ENCODE measurements at regions not wholly inside any gene's neighbourhood (a gene's known extent, or its start where the extent isn't known, plus 50 kb on each side); places are given as distances from the start of the nearest gene placed in this dataset.
"Not testable (repeated sequence)": the region's sequence is repeated elsewhere in the genome, so short reads cannot be mapped to it uniquely, and the experiment has no call there.

DNA sequence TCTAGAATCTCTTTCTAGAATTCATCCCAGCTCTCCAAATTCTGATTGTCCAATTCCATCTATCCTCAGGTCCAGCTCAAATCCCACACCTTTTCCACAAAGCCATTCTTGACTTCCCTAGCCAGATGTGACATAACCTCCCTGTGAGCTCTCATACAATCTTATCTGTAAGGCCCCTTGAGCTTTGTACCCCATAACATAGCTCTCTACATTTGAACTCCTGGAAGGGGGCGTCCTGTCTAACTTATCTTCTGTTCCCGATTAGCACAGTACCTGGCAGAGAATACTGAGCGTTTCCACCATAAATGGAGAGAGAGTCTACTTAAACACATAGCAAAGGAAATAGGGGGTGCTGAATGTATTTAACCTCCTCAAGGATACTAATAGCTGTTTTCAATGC, 251.6 kb upstream of the RGMB start:
- no peak for DNase-seq

GRCh38 chr5:98524773-98525172, 248.7 kb upstream of the RGMB start:
- no peak for DNase-seq

DNA sequence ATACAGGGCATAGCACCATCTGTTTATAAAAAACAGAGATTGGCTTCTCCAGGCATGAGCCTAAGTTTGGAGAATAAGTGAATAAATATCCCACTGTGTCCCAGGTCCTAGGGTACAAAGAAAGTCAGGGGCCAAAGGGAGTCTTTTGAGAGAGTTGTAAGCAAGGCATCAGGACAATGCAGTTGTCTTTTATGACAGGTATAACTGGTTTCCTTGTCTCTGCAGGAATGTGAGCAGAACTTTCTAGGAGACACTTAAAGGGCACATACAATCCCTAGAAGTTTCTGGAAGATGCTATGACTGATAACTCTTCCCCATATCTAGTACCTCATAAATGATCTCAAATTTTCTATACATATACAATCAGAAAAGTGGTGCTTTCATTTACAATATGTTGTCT, 245.6 kb upstream of the RGMB start:
- no peak for DNase-seq

DNA sequence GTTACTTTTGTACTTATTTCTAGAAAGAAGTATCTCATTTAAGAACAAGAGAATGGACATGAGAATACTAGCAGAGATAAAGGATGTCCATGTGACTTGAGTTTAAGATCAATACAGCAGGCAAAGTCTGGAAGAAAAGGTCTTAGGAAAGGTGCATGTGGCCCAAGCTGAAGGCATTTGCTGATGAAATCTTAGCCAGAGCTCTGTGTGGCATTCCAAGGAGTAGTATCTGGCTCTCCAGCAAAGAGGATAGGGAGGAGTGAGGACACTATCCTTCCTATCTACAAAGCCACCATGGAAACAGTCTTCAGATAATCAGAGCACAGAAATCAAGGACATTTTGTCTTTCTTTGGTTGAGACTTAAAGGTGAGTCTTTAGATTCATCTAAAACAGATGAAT, 244.1 kb upstream of the RGMB start:
- DNase-seq = no peak

DNA sequence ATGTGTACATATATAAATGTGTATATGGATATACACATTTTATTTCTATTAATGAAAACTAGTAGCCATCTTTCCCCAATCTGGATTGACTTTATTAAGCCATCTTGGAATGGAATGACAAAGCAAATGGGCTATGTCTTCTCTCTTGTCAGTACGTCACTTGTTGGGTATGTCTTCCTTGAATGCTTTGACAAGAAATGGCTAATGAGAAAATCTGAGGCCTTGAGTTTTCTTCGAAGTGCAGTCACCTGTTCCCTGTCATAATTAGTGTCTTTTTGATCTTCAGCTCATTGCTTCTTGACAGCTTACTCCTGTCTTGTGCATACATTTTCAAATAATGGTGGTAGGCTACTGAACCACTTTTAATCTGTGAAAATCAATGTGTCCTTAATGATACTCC, 243.2 kb upstream of the RGMB start:
- DNase-seq = no peak

- DNase-seq = no peak
Measured at GRCh38 chr5:98535901-98536300, 237.6 kb upstream of the RGMB start.

GRCh38 chr5:98540056-98540455, 233.4 kb upstream of the RGMB start:
- DNase-seq = no peak

GRCh38 chr5:98541641-98542040, 231.8 kb upstream of the RGMB start:
- no peak for DNase-seq

- no peak for DNase-seq
Measured at GRCh38 chr5:98543490-98543889, 230.0 kb upstream of the RGMB start.

DNA sequence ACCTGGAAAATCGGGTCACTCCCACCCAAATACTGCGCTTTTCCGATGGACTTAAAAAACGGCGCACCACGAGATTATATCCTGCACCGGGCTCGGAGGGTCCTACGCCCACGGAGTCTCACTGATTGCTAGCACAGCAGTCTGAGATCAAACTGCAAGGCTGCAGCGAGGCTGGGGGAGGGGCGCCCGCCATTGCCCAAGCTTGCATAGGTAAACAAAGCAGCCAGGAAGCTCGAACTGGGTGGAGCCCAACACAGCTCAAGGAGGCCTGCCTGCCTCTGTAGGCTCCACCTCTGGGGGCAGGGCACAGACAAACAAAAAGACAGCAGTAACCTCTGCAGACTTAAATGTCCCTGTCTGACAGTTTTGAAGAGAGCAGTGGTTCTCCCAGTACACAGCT, 226.5 kb upstream of the RGMB start:
- DNase-seq = not testable (repeated sequence)

- DNase-seq = no peak
Measured at GRCh38 chr5:98556712-98557111, 216.8 kb upstream of the RGMB start.

GRCh38 chr5:98557916-98558315, 215.5 kb upstream of the RGMB start:
- no peak for DNase-seq

- no peak for DNase-seq
Measured at GRCh38 chr5:98563885-98564653, 209.4 kb upstream of the RGMB start.

DNA sequence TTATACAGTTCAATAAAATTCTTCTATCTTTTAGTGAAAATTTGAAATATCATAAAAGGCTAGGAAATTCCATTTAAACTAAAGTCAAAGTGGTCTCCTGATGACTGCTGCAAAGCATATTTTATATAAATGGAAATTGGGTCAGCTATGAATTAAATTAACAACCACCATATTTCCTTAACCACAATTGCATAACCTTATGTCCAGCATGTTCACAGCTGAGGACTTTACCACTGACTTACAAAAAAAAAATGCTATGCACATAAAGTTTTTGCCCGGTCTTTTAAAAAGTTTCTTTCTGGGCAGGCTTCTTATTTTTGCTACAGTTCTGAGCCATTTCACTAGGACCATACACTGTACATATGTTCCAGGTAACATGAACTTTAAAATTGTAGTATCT, 208.6 kb upstream of the RGMB start:
- DNase-seq = no peak

DNA sequence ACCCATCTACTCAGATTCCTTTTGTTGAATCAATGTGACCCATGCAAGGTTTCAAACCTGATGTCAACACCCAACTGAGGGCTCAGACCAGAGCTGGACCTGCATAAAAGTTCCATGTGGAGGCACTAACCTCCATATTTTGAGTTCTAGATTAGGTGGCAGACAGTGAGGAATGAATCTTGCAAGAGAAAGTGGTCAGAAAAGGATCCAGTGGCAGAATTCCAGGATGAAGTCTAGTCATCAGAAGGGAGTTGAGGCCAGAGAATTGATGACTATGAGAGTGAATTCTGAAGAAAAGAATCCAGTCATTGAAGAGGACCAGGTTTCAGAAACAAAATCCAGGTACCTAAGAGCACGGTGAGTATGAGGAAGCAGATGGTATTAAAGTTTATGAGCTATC, 205.1 kb upstream of the RGMB start:
- no peak for DNase-seq

DNA sequence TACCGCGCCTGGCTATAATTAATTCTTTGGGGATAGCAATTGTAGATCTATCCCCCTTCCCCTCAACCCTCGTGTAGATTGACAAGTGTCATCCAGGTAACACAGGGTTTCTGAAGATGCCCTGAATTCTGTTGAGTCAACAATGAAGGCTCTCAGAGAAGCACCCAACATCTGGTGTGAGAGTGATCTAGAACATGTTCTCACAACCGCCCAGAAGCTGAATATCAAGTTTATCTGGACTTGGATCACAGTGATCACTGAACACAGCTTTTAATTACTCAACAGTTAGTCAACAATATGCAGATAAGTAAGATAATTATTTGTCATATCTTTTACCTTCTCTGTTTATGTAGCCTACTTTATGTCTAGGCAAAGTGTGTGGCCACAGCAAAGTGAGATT, 204.2 kb upstream of the RGMB start:
- DNase-seq = no peak

GRCh38 chr5:98570010-98570409, 203.5 kb upstream of the RGMB start:
- no peak for DNase-seq

DNA sequence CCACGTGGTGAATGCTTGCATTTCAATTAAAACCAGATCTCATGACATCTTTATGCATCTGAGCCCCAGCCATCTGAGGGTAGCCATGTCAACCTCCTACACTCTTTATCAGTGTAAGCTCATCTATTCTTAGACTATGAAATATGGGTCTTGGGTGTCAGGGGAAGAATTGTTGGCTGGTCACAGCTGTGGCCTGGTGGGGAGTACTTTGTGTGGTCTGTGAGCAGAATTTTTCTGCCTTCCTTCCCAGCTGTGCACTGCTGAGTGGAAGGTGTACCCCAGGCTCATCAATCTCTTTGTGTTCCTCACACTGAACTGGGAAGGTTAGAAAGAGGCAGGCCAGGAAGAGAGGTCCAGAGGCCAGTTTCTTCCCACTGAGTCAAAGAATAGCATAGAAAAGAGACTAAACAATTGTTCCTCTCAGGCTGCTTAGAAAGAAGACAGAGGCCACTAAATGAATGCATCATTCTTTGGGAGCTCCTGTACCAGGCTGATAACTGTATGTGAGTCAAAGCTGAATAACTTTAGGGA, 202.7 kb upstream of the RGMB start:
- no peak for DNase-seq

DNA sequence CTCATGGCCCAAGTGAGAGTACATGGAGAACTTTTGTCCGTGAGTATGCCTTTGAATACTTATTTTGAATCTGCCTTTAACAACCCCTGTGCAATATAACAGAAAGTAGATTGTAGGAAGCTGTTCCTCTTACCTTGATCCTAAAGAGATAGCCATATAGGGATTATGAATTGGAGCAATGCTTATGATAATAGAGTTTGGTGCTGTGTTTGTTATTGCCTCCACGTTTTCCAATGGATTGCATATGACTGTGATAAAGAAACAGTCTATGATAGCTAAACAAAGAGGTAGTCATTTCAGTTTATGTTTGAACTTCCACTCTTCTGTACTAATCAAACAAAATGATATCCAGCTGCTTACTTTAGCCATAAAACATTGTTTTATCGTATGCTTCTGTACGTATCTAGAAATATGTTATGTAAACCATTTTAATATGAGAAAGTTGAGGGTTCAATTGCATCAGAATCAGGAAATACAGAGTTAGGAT, 199.6 kb upstream of the RGMB start:
- DNase-seq = no peak

DNA sequence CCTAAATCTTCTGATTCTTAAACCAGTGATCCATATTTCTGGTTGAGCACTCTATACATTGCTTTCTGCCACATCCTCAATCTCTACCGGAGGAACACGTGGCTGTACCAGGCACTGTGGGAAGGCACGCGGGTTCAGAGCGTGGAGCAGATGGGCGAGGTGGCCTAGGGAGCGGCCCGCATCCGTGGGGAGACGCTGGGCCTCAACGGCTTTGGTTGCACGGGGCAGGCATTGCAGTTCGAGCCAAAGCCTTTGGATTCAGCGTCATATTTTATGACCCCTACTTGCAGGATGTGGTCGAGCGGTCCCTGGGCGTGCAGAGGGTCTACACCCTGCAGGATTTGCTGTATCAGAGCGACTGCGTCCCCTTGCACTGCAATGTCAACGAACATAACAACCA, 197.2 kb upstream of the RGMB start:
- no peak for DNase-seq

- no peak for DNase-seq
Measured at GRCh38 chr5:98578438-98578837, 195.0 kb upstream of the RGMB start.

DNA sequence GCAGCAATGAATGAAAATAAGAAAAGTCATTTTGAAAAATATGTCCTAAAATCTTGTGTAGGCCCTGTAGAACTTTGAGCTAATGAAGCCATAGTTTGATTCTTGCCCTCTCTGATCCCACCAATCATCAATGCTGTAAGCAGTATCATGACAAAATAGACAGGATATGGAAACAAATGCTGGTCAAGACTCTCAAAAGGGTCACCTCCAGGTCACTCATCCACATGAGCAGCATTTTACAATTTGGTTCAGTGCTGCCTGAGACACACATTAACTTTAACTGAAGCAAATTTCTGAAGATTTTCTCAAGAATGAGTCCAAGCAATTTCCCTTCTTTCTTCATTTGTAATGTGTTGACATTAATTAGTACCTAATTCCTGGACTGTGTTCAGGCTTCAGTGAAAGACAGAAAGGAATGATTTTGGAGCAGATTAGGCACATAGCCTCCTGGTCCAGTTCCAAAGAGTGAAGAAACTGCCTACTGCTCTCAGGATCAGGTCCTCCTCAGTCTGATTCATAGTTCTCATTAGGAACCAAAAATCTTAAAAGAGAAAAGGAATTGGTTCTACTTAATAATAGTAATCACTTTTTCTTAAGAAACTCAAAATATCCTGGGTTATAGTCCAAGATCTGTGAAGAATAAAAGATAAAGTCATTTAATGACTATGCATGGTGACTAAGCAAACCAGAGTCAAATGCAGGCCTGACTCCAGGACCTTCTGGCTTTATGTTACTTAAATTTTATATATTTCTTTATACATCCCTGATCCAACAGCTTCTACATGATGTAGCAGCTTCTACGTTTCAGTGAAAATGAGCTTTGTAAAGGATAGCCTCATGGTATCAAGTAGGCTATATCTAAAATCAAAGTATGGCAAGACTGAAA, 192.1 kb upstream of the RGMB start:
- DNase-seq = no peak

DNA sequence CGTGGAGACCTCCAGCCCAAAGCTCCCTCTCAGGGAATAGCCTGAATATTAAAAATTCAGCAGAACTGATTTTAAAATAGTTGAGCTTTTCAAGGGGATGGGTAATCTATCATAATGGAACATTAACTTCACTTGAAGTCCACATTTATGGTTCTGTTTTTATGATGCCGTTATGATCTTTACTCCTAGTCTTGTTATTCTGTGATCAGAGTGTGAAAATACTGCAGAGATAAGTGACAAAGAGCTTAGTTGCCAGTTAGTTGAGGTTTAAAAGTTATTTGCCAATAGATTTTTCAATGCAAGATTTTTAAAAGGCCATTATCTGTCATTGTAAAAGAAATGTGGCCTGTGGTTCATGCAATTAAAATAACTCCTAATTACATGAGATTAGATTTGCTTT, 189.9 kb upstream of the RGMB start:
- no peak for DNase-seq
